ENCODE measurements at regions not wholly inside any gene's neighbourhood (a gene's known extent, or its start where the extent isn't known, plus 50 kb on each side); places are given as distances from the start of the nearest gene placed in this dataset.
"Not testable (repeated sequence)": the region's sequence is repeated elsewhere in the genome, so short reads cannot be mapped to it uniquely, and the experiment has no call there.

DNA sequence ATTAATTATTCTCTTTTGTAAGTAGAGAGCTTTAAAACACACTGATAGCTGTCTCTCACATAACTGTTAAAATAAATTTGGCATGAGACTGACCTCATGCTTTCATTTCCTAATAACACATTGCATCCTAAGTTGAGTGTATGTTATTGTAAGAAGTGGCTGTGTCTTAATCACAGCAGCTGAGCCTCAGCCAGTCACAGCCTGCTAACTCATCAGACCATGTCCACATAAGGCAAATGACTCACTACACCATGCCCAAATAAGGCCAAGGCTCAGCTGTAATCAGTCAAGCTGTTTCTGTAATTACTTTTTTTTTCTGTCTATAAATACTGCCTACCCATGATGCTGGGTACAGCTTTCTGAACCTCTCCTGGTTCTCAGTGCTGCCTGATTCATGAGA lies 860.9 kb downstream of the XPNPEP1 start:
- TF ChIP-seq, protein P1, sequence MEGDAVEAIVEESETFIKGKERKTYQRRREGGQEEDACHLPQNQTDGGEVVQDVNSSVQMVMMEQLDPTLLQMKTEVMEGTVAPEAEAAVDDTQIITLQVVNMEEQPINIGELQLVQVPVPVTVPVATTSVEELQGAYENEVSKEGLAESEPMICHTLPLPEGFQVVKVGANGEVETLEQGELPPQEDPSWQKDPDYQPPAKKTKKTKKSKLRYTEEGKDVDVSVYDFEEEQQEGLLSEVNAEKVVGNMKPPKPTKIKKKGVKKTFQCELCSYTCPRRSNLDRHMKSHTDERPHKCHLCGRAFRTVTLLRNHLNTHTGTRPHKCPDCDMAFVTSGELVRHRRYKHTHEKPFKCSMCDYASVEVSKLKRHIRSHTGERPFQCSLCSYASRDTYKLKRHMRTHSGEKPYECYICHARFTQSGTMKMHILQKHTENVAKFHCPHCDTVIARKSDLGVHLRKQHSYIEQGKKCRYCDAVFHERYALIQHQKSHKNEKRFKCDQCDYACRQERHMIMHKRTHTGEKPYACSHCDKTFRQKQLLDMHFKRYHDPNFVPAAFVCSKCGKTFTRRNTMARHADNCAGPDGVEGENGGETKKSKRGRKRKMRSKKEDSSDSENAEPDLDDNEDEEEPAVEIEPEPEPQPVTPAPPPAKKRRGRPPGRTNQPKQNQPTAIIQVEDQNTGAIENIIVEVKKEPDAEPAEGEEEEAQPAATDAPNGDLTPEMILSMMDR (IDR thresholded peaks at IDR 0.05; ENCODE audit: poor library complexity, severe bottlenecking) = no peak
- no peak overlapping the region for H3K4me3 ChIP-seq (ENCODE audit: severe bottlenecking)
- no peaks in the 10 kb centered on the region for H3K4me1 ChIP-seq (ENCODE audit: insufficient read depth, poor library complexity, severe bottlenecking)
- H3K9me3 ChIP-seq (ENCODE audit: severe bottlenecking) = no peaks in the 10 kb centered on the region
- H3K27me3 ChIP-seq (ENCODE audit: insufficient read depth, poor library complexity, severe bottlenecking) = no peaks in the 10 kb centered on the region
- ATAC-seq (ENCODE audit: low read depth) = peak; percentile 42; the same call in 1 of the 3 replicates
- no peaks in the 10 kb centered on the region for H3K36me3 ChIP-seq (ENCODE audit: low read depth)
- no peak overlapping the region for H3K27ac ChIP-seq (ENCODE audit: poor library complexity, severe bottlenecking)
- no peak for DNase-seq (ENCODE audit: low spot score)

DNA sequence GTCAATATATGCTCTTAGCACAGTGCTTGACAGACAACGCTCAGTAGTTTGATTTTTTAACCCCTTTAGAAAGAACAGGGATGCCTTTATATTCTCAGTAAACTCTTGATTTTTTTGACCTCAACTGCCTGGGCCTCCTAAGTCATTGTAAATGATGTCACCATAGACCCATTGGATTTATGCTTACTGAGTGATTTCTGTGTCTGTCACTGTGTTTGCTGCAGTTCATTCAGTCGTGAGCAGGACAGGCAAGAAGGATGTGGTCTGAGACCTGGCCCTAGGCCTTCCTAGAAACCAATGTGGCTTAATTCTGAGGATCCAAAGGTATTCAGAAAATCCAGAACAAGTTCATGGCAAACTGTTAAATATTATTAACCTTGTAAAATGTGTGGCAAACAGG lies 868.1 kb downstream of the XPNPEP1 start:
- H3K9me3 ChIP-seq (ENCODE audit: severe bottlenecking) = no peaks in the 10 kb centered on the region
- ATAC-seq (ENCODE audit: low read depth) = no peak
- TF ChIP-seq, protein P1 (IDR thresholded peaks at IDR 0.05; ENCODE audit: poor library complexity, severe bottlenecking) = no peak
- H3K4me3 ChIP-seq (ENCODE audit: severe bottlenecking) = no peak overlapping the region
- H3K36me3 ChIP-seq (ENCODE audit: low read depth) = no peaks in the 10 kb centered on the region
- DNase-seq (ENCODE audit: low spot score) = no peak
- no peaks in the 10 kb centered on the region for H3K27me3 ChIP-seq (ENCODE audit: insufficient read depth, poor library complexity, severe bottlenecking)
- H3K4me1 ChIP-seq (ENCODE audit: insufficient read depth, poor library complexity, severe bottlenecking) = no peaks in the 10 kb centered on the region
- no peak overlapping the region for H3K27ac ChIP-seq (ENCODE audit: poor library complexity, severe bottlenecking)

DNA sequence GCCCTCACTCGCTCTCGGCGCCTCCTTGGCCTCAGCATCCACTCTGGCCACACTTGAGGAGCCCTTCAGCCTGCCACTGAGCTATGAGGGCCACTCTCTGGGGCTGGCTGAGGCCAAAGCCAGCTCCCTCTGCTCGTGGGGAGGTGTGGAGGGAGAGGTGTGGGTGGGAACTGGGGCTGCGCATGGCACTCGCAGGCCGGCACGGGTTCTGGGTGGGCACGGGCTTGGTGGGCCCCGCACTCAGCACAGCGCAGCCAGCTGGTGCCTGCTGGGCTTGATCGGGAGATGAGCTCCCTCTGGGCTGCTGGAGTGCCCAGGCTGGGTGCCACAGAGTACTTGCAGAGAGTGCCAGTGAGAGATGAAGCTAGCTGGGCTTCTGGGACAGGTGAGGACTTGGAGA lies 875.5 kb downstream of the XPNPEP1 start:
- ATAC-seq (ENCODE audit: low read depth) = no peak
- Histone ChIP-seq H3K27ac (ENCODE audit: poor library complexity, severe bottlenecking) (no peak overlapping the region), H3K4me3 (ENCODE audit: severe bottlenecking) (no peak overlapping the region), H3K27me3 (ENCODE audit: insufficient read depth, poor library complexity, severe bottlenecking) (no peaks in the 10 kb centered on the region), H3K9me3 (ENCODE audit: severe bottlenecking) (no peaks in the 10 kb centered on the region), H3K4me1 (ENCODE audit: insufficient read depth, poor library complexity, severe bottlenecking) (no peaks in the 10 kb centered on the region), H3K36me3 (ENCODE audit: low read depth) (no peaks in the 10 kb centered on the region)
- TF ChIP-seq, protein P1 (IDR thresholded peaks at IDR 0.05; ENCODE audit: poor library complexity, severe bottlenecking) = no peak
- no peak for DNase-seq (ENCODE audit: low spot score)

- not testable (repeated sequence) for H3K36me3 ChIP-seq (ENCODE audit: low read depth); ATAC-seq (ENCODE audit: low read depth); H3K27ac ChIP-seq (ENCODE audit: poor library complexity, severe bottlenecking); H3K4me3 ChIP-seq (ENCODE audit: severe bottlenecking); H3K9me3 ChIP-seq (ENCODE audit: severe bottlenecking); H3K27me3 ChIP-seq (ENCODE audit: insufficient read depth, poor library complexity, severe bottlenecking); DNase-seq (ENCODE audit: low spot score); H3K4me1 ChIP-seq (ENCODE audit: insufficient read depth, poor library complexity, severe bottlenecking)
Observed at GRCh38 chr10:109046427-109046826, 876.9 kb downstream of the XPNPEP1 start.

- no peak for DNase-seq (ENCODE audit: low spot score)
- Histone ChIP-seq H3K4me3 (ENCODE audit: severe bottlenecking) (no peak overlapping the region), H3K36me3 (ENCODE audit: low read depth) (no peaks in the 10 kb centered on the region), H3K27ac (ENCODE audit: poor library complexity, severe bottlenecking) (no peak overlapping the region), H3K4me1 (ENCODE audit: insufficient read depth, poor library complexity, severe bottlenecking) (no peaks in the 10 kb centered on the region), H3K27me3 (ENCODE audit: insufficient read depth, poor library complexity, severe bottlenecking) (no peaks in the 10 kb centered on the region), H3K9me3 (ENCODE audit: severe bottlenecking) (no peaks in the 10 kb centered on the region)
- TF ChIP-seq, protein P1 (IDR thresholded peaks at IDR 0.05; ENCODE audit: poor library complexity, severe bottlenecking) = no peak
- no peak for ATAC-seq (ENCODE audit: low read depth)
Observed at GRCh38 chr10:109040622-109041021, 882.7 kb downstream of the XPNPEP1 start.
